GM18907 (cell line): ENCODE measurements at regions not wholly inside any gene's neighbourhood (a gene's known extent, or its start where the extent isn't known, plus 50 kb on each side); places are given as distances from the start of the nearest gene placed in this dataset.

Experiments
- ATAC-seq: cut with Tn5 transposase; IDR thresholded peaks from one replicate; pipeline ENCODE4 v1.9.1; 2021; ENCODE audit warnings: mild to moderate bottlenecking, moderate library complexity; ENCODE audit not compliant: unreplicated experiment

DNA sequence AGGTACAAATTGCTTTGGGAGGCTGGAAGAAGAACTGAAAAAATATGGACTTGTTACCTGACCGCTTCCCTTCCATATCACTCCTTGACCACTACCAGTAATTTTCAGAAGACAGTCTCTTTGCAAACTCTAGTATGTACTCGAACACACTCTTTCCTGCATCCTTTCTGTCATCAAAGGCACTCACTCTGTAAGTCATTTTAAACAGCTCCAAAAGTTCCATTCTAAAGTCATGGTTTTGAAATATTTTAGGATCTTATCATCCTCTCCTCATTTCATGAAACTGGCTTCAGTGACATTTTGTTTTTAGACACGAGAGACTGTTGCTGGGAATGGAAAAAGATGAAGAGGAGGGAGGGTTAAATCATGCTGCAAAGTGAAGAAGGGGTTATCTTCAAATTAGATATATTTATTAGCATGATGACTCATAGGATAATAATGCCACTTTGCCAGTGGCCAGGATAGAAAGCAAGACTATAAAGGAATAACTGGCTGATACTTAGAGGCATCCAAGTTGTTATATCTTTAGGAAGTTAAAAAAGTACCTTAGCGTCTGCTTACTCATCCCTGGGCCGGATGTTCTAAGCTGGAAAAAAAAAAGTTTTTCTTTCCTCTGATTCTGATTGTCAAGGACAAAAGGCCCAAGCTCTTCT is 549.3 kb downstream of the METTL15 start:
- ATAC-seq: no peak

DNA sequence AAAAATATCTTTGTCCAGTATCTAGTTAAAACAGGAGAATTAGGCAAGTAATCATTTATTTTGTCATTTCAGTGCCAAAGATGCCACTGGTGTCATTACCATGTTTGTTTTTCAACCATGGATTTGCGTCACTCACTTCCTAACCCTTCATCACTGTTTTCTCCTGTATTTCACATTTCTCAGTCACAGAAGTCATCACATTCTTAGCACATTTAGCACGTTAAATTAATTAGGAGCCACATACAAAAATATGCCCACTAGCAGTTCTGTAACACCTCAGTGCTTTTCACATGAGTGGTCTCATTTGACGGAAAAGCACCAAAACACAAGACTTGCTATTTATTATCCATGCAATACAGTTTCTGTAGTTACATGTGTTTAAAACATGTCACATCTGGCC is 546.0 kb downstream of the METTL15 start:
- no peak for ATAC-seq

DNA sequence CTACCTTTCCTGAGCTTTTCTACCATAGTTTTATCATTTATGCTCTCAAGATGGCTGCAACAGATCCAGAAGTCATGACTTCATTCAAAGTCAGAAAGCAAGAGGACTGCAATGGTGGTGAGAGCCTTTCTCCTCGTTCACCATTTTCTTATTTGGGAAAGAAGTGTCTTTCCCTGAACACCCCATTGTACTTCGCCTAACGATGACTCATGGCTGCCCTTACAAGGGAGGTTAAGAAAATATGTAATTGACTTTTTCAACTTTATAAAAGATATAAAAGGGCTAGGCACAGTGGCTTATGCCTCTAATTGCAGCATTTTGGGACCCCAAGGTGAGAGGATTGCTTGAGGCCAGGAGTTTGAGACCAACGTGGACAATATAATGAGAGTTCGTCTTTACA is 541.7 kb downstream of the METTL15 start:
- no peak for ATAC-seq

DNA sequence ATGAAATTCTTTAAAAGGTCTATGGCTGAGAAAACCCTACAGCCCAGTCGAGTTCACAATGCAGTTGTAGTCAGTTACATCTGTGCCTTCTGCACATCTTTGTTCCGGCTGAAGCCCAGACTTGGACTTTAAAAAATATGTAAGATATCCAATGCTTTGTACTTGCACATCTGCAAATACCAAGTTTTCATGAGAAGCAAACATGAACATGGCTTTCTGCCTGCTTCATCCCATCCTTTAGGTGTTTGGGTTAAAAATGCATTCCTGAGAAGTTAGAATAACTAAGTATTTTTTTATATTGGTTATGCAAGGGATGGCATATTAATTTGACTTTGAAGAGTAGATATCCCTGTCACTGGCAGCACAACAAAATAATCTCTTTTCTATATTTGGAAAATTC is 528.4 kb downstream of the METTL15 start:
- no peak for ATAC-seq

DNA sequence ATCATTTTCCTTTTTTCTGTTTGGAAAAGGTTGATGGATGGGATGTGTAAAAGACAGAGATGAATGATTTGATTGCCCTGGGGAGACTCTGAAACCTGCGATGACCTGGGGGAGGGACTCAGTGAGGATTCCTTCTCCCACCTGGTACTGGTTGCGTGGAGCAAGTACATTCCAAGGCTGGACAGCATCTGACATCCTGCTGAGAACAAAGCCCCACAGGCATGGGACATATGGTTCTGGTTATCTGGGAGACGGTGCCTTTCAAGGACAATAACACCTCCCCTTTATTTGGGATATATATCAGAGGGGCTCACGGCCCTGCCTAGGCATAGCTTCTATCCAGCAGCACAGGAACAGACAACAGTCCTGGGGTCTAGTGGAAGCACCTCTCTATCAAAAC is 527.8 kb downstream of the METTL15 start:
- no peak for ATAC-seq

DNA sequence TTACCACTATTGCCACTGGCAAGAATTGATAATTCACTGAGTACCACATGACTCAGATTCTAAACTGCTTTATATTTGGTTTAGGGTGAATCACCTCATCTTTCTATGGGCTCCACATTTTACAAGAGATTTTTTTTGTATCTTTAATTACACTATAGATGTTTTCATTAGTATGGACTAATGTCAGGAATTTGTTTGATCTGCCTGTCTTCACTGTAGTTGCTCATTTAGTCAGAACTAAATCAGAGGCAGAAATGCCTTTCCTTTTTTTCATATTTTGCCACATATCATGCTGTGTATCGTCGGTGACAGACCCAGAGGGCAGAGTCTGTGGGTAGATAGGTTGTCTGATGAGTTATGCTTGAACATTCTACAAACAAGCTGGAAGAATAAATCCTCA is 524.1 kb downstream of the METTL15 start:
- no peak for ATAC-seq

DNA sequence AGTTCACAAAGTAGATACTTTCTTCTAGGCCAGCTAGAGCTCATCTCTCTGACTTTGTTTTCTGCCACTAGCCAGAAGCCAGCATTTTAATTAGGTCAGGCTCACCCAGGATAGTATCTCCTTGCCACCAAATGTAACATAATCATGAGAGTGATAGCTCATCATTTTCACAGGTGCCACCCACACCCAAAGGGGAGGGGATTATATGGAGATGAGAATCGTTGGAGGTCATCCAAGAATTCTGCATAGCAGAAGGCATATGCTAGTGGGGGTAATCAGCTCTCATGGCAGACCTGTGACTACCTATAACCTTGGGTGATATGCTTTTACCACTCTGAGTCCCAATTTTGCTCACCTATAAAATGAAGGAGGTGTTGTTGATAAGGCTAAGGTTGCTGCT is 523.0 kb downstream of the METTL15 start:
- no peak for ATAC-seq

DNA sequence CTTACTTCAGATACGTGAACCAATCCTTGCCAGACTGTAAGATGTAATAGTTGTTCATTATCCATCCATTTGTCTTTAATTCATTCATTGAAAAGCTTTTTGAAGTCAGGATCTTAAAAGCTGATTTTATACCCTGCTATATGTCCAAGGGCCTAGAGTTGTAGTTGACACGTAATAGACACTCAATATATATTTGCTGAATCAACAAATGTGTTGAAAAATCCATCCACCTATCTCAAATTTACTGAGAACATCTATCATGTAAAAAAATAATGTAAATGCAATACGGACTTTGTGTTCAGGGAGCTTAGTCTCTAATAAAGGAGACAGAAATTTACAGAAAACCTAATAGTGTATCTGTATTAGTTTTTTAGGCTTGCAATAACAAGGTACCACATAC is 521.0 kb downstream of the METTL15 start:
- no peak for ATAC-seq

DNA sequence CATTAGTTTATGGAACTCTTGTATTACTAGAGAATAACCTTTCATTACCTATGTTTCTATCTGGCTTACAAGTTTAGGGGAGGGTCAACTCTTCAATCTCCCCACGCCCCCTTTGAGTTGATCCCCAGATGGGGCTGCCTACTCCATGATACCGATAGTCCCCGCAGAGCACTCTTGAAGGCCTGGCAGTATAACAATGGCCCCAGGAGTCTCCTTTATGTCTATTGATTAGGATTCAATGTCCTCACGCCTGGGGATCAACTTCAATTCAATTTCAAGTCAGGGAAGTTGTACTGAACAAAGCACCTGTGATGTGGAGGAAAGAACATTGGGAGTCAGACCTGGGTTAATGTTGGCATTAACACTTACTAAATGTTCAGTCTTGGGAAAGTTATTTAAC is 520.2 kb downstream of the METTL15 start:
- no peak for ATAC-seq

DNA sequence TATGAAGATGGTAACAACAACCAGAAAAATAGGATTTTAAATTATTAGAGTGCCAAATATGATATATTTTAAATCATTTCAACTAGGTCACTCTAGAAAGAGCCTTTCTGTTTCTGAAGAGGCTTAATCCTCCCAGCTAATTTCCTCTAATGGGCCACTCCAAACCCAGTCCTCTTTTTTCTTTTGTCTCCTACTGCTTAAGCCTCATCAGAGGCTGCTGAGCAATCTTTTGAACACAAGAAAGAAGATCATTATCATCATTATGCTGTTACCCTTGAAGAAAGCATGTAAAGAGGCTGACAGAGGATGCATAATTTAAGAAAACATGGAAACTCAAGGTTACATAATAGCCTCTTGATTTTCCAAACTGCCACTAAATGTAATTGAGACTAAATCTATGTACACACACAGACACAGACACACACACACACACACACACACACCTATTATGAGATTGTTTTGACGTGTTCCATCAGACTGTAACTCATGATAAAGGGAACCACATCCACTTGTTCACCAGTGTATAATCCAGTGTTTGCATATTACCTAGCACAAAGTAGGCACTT is 519.6 kb downstream of the METTL15 start:
- ATAC-seq: no peak

DNA sequence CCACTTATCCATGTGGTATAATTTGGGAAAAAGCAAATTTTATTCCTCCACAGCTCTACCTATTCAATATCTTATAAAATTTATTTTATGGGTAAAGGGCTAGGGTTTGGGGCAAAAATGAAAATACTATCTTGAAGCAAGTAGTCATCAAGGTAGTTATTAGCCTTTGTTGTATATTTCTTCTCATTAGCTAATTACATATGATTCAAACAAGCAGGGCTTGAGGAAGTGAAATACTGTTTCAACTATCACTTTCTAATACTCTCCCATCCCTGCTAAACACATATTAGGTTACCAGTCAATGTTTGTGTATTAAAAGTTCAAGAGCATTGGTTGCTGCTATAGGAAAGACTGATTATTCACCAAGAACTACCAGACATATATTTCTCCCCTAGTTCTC is 517.3 kb downstream of the METTL15 start:
- ATAC-seq: no peak

DNA sequence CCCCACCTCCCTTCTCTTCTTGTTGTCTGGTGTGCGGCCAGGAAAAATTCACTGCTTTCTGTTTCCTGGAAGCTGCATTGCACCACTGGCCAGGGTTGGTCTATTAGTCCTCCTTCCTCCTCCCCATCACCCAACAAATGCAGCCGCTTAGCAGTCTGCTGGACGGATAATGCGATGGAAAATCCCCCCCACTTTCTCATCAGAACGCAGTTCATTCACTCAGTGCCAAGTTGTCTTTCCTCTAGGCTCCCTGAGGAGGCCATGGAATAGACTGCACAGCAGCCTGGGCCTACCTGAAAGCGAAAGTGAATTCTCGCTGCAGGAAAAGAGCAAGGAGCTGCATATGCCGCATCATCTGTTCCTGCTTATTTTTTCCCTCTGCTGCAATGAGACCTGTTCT is 513.6 kb downstream of the METTL15 start:
- ATAC-seq: no peak

DNA sequence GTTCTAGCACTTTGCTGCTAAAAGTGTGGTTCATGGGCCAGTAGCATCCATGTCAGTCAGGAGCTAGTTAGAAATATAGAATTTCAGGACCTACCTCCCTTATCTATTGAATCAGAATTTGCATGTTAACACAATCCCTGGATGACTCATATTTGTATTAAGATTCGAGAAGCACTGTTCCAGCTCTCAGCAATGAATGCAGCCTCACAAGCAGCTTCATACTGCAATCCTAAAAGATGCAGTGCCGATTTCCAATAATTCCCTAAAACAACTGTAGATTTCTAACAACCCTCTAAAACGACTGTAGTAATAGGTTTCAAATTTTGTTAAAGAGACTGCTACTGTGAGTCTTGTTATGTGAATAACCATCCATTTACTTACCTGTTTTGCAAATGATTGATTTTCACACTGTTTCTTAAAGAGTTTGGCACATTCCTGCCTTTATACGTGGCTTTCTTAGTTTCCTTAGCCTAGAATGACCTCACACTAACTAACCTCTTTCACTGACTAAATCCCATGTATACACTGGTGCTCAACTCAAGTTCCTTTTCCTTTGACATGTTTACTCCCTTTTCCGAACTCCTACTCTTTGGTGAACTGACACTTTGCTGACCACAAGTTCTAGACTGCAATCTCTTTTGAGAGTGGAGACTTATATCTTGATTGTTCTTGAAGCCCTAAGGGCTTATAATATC is 511.8 kb downstream of the METTL15 start:
- ATAC-seq: no peak

DNA sequence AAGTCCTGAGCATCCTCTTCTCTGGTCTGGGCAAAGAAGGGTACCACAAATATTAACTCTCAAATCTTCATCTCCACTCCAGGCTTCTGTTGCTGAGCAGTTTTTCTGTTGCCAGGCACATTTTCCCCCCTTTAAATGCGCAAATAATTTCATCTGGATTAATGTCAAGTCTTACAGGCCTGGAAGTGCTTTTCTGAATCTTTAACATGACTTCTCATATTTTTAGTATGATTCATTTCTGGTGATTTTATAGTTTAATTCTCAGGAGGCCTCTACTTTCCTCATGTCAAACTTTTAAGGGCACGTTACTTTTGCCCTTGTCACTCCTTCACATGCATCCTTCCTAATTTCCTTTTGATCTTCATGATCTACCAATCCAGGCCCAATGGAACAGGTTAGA is 510.2 kb downstream of the METTL15 start:
- no peak for ATAC-seq

DNA sequence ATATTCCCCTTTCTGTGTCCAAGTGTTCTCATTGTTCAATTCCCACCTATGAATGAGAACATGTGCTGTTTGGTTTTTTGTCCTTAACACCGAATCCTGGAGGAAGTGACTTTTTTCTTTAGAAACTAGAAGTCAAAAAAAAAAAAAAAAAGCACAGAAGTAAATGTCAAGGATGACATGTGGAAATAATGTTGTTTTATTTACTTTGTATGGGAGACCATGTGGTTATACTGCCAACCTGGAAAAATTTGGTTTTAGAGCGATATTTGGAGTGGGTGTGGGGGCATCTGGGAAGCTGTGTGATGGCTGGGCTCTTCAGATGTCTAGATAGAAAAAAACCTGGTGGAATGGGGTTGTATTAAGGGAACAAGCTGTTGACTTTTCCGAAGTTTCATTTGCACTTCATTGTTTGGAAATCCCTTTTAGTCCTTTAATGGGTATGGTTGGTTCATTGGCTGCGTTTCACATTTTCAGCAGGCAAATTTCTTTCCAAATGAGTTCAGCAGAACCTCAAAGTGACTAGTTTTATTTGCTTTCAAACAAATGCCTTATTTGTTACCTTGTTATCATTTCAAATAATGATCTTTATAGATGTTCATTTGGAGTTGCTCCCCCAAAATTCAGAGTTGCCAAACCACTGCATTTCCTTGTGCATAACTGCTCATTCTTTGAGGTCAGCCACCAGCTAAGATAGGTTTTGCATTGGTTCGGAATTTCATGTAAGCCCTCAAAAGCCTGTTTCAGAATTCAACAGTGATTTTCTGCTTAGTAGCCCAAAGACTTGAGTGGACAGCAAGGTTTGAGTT is 508.2 kb downstream of the METTL15 start:
- ATAC-seq: no peak

DNA sequence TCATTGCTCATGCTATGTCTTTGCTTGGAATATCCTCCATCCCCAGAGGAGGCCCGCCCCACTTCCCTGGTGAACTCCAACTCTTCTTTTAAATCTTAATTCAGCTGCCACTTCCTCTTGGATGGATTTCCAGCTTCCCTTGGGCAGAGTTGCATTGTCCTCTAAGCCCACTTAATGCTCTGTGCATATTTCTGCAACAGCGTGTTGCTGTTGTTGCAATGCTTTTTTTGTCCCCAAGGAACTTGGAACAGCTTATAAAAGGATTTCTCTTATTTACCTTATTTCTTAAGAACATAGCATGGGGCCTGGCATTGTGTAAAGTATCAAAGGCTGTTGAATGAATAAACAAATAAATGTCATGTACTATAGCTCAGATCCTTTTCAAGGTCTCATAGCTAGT is 507.4 kb downstream of the METTL15 start:
- ATAC-seq: no peak

DNA sequence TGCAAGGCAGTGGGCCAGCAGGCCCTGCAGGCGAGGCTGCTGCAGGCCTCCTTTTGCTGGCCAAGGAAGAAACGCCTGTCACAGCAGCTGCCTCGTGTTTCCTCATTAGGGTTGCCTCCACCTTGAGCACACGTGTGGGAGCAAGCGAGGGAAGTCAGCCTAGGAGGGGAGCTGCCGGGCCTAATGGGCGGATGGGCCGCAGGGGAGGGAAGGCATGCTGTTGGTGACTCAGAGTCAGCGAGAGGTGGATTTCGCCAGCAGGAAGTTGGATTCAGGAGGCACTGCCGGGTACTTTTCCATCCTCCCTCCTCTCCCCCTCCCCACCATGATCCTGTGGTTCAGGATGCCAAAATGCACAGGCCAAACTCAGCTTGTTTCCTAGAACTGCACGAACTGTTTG is 498.7 kb downstream of the METTL15 start:
- no peak for ATAC-seq

DNA sequence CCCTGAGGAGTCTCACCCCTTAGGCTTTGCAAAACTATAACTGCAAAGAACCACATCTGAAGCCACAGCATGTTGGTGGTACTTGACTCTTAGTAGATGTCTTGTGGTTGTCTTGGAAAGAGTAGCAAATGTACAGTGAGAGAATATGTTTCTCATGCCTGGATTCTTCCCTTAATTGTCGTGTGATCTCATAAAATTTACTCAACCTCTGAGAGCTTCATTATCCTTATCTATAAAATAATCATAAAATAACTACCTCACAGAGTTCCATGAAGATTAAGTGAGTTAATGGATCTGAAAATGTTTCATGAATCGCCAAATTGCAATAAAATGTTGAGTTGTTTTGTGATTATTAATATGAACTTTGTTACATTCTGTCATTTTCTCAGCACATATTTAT is 491.5 kb downstream of the METTL15 start:
- no peak for ATAC-seq

DNA sequence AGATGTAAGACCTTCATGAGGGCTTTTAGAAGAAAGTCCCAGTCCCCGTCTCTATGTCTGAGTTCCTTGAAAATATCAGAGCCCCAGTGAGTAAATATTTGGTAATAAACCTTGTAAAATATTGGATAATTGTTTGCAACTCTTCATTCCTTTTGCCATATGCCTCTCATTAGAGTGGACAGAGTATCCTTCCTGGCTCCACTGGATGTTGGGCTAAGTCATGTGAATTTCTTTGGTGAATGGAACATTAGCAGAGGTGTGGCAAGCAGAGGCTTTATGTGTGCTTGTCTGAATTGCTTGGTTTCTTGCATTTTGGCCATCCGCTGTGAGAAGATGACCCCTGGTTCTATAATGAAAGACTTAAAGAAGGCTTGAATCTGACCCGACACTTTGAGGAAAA is 490.3 kb downstream of the METTL15 start:
- ATAC-seq: no peak

DNA sequence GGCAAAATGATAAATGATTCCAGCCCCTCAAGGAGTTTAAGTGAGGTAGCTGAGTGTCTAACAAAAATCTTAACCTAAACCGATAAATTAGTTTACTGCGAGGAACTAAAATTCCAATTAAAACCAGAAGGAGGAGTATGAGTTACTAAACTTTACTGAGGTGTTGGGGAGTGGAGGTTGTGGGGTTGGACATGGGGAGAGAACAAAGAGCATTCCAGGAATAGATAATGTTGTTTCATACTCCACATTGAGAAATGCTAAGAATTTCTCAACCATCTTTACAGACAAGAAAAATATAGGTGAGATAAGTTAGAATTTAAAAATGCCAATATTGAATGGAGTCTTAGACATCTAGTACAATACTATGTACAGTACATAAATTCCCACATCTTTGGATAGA is 488.6 kb downstream of the METTL15 start:
- no peak for ATAC-seq

DNA sequence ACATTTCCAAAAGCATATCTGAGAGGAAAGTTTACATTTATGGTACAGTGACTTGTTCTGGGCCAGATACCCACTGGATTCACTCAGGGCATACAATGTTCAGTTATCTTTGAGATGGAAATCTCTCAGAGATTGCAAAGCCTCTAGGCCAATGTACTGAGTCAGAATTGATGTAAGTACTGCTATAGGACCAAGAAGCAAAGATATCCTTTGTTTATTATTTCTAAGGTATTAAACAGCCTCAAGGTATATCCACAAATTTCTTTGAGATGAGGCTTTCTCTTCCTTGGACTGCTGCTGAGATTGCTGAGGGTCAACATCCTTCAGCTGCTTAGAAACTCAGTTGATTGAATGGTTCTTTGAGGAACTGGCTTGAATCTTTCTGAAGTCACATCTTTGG is 484.0 kb downstream of the METTL15 start:
- no peak for ATAC-seq

DNA sequence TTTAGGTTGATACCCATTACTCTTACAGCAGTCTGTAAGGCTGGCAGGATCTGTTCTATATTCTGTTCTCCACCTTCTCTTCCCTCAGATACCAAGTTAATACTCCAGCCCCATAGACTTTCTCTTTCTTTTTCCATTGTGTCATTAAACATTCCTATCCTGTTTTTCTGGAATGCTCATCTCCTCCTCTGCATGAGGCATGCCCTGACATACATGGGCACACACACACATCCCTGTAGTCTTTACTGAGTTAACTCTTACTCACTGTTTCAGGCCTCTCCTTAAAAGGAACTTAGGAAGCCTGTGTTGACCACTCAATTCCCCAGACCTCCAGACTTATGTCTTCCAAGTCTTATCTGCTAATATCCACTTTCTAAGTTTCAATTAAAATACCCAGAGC is 476.8 kb downstream of the METTL15 start:
- ATAC-seq: no peak
